NB4 (cell line): ENCODE measurements at regions not wholly inside any gene's neighbourhood (a gene's known extent, or its start where the extent isn't known, plus 50 kb on each side); places are given as distances from the start of the nearest gene placed in this dataset.

Experiments used
- CTCF ChIP-seq: IDR thresholded peaks from one replicate; pipeline ENCODE4 v1.5.1; 2012; ENCODE audit warnings: low read depth, low read length
- MAX ChIP-seq: IDR thresholded peaks from 2 replicates; pipeline ENCODE4 v1.6.1; 2011; ENCODE audit warnings: low read depth, low read length
- POLR2A ChIP-seq: IDR thresholded peaks from 2 replicates; pipeline ENCODE4 v1.6.1; 2011; ENCODE audit warnings: mild to moderate bottlenecking; ENCODE audit not compliant: insufficient read length; ENCODE audit errors: extremely low read depth

GRCh38 chr21:23217597-23217996 is 2219.4 kb downstream of the NCAM2 start:
- TF ChIP-seq CTCF (no peak), POLR2A (no peak), MAX (no peak)
